MM.1S (cell line): ENCODE measurements at regions not wholly inside any gene's neighbourhood (a gene's known extent, or its start where the extent isn't known, plus 50 kb on each side); places are given as distances from the start of the nearest gene placed in this dataset.

ENCODE experiments used
- DNase-seq: peaks from one replicate; pipeline ENCODE4 v3.0.0-alpha.2; 2015
- H2AFZ ChIP-seq: fragments of 300-600 bp; sonication (generic); 2 replicates; pipeline ENCODE4 v1.6.0; 2016; ENCODE audit warnings: antibody characterized with exemption, low read length
- H3F3A ChIP-seq: fragments of 300-600 bp; sonication (generic); 2 replicates; pipeline ENCODE4 v1.6.1; 2016; ENCODE audit warnings: mild to moderate bottlenecking, antibody characterized with exemption, low read length, moderate library complexity, mixed read lengths; ENCODE audit not compliant: insufficient read depth
- H3K27ac ChIP-seq: fragments of 300-600 bp; sonication (generic); 2 replicates; pipeline ENCODE4 v1.5.1; 2016; ENCODE audit warnings: mild to moderate bottlenecking, low read length
- H3K27me3 ChIP-seq: fragments of 300-600 bp; sonication (generic); replicated peaks from 2 replicates; pipeline ENCODE4 v1.6.0; 2016; ENCODE audit warnings: low read length; ENCODE audit not compliant: insufficient read depth
- H3K36me3 ChIP-seq: fragments of 300-600 bp; sonication (generic); replicated peaks from 2 replicates; pipeline ENCODE4 v1.6.1; 2016; ENCODE audit warnings: mild to moderate bottlenecking, low read length, mixed read lengths; ENCODE audit not compliant: insufficient read depth
- H3K4me1 ChIP-seq: fragments of 300-600 bp; sonication (generic); 2 replicates; pipeline ENCODE4 v1.6.1; 2016; ENCODE audit warnings: low read length, mixed read lengths
- H3K4me2 ChIP-seq: fragments of 300-600 bp; sonication (generic); 2 replicates; pipeline ENCODE4 v1.6.0; 2016; ENCODE audit warnings: low read depth, low read length
- H3K4me3 ChIP-seq: fragments of 300-600 bp; sonication (generic); 2 replicates; pipeline ENCODE4 v1.5.1; 2016; ENCODE audit warnings: low read length, mixed read lengths
- H3K79me2 ChIP-seq: fragments of 300-600 bp; sonication (generic); 2 replicates; pipeline ENCODE4 v1.6.1; 2016; ENCODE audit warnings: mixed run types, low read length, mixed read lengths
- H3K9ac ChIP-seq: fragments of 300-600 bp; sonication (generic); 2 replicates; pipeline ENCODE4 v1.6.1; 2016; ENCODE audit warnings: low read length, mixed read lengths
- H3K9me2 ChIP-seq: fragments of 300-600 bp; sonication (generic); replicated peaks from 2 replicates; pipeline ENCODE4 v1.6.1; 2016; ENCODE audit warnings: mild to moderate bottlenecking, low read length, mixed read lengths; ENCODE audit not compliant: insufficient read depth
- H3K9me3 ChIP-seq: fragments of 300-600 bp; sonication (generic); replicated peaks from 2 replicates; pipeline ENCODE4 v1.6.1; 2016; ENCODE audit warnings: mild to moderate bottlenecking, low read length, mixed read lengths; ENCODE audit not compliant: insufficient read depth
- H4K20me1 ChIP-seq: fragments of 300-600 bp; sonication (generic); 2 replicates; pipeline ENCODE4 v1.6.1; 2016; ENCODE audit warnings: mild to moderate bottlenecking, low read length, moderate library complexity, mixed read lengths; ENCODE audit not compliant: insufficient read depth
- CTCF ChIP-seq: fragments of 300-600 bp; sonication (generic); IDR thresholded peaks from 2 replicates; pipeline ENCODE4 v1.5.1; 2016; ENCODE audit warnings: antibody characterized with exemption, low read length, mixed read lengths
- EZH2 ChIP-seq: fragments of 300-600 bp; sonication (generic); optimal IDR thresholded peaks from 2 replicates; pipeline ENCODE3; 2017; ENCODE audit warnings: low read depth, mild to moderate bottlenecking, antibody characterized with exemption, low read length, mixed read lengths
- EZH2phosphoT487 ChIP-seq: fragments of 300-600 bp; sonication (generic); IDR thresholded peaks from 2 replicates; pipeline ENCODE4 v1.6.1; 2018; ENCODE audit warnings: antibody characterized with exemption, low read length

DNA sequence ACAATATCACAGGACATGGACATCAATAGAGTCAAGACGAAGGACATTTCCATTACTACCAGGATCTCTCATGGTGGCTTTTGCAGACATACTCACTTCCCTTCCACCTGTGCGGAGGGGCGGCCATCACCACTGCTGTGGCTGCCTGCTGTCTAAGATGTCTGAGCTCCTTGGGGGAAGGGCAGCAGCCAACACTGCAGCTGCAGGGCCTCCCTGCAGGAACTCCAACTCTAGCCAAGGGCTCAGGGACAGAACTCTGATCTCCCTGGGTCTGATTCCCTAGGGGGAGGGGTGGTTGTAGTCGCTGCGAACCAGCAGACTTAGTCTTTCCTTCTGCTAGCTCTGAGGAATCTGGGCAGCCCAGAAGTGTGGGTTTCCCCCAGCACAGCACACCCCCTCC is 78.9 kb upstream of the ANKRD10 start:
- Histone ChIP-seq H3K4me3 (no peak overlapping the region), H3K4me2 (no peak overlapping the region), H4K20me1 (no peaks in the 10 kb centered on the region), H3K36me3 (no peaks in the 10 kb centered on the region), H3K27me3 (no peaks in the 10 kb centered on the region), H2AFZ (no peak overlapping the region), H3K9me2 (no peaks in the 10 kb centered on the region), H3K9ac (no peak overlapping the region), H3K4me1 (no peaks in the 10 kb centered on the region), H3F3A (no peaks in the 10 kb centered on the region), H3K27ac (no peak overlapping the region), H3K9me3 (no peaks in the 10 kb centered on the region), H3K79me2 (no peaks in the 10 kb centered on the region)
- DNase-seq = no peak
- no peak for TF ChIP-seq EZH2
- TF ChIP-seq CTCF = no peak
- TF ChIP-seq EZH2phosphoT487 = no peak

- Histone ChIP-seq H3K9me3 (no peaks in the 10 kb centered on the region), H3K4me3 (no peak overlapping the region), H3K9ac (no peak overlapping the region), H3K4me1 (no peaks in the 10 kb centered on the region), H3K27ac (no peak overlapping the region), H2AFZ (no peak overlapping the region), H4K20me1 (no peaks in the 10 kb centered on the region), H3K79me2 (no peaks in the 10 kb centered on the region), H3K36me3 (no peaks in the 10 kb centered on the region), H3K9me2 (no peaks in the 10 kb centered on the region), H3K4me2 (no peak overlapping the region), H3F3A (no peaks in the 10 kb centered on the region), H3K27me3 (no peaks in the 10 kb centered on the region)
- DNase-seq = no peak
- TF ChIP-seq EZH2phosphoT487 (no peak), CTCF (no peak), EZH2 (no peak)
Measured at GRCh38 chr13:110991991-110992508, 77.2 kb upstream of the ANKRD10 start.

GRCh38 chr13:110989331-110989730 is 74.5 kb upstream of the ANKRD10 start:
- TF ChIP-seq CTCF (no peak), EZH2phosphoT487 (no peak), EZH2 (no peak)
- H3K4me3 ChIP-seq = no peak overlapping the region
- no peaks in the 10 kb centered on the region for H3K79me2 ChIP-seq
- no peak overlapping the region for H3K4me2 ChIP-seq
- H3K9me2 ChIP-seq = no peaks in the 10 kb centered on the region
- no peaks in the 10 kb centered on the region for H4K20me1 ChIP-seq
- no peak for DNase-seq
- H3K36me3 ChIP-seq = no peaks in the 10 kb centered on the region
- H2AFZ ChIP-seq = no peak overlapping the region
- no peaks in the 10 kb centered on the region for H3K4me1 ChIP-seq
- no peaks in the 10 kb centered on the region for H3F3A ChIP-seq
- H3K9me3 ChIP-seq = no peaks in the 10 kb centered on the region
- no peaks in the 10 kb centered on the region for H3K27me3 ChIP-seq
- H3K27ac ChIP-seq = no peak overlapping the region
- no peak overlapping the region for H3K9ac ChIP-seq
